ENCODE measurements at regions not wholly inside any gene's neighbourhood (a gene's known extent, or its start where the extent isn't known, plus 50 kb on each side); places are given as distances from the start of the nearest gene placed in this dataset.

- no TSS peak for BruUV-seq (replicated peaks)
- H3K27me3 ChIP-seq (ENCODE audit: control insufficient read depth in 2 of 2, insufficient read depth in 2 of 2, low read length in 2 of 2) = no peaks in the 10 kb centered on the region
- FAIRE-seq (no peak), DNase-seq (ENCODE audit: extremely low read depth in 1 of 4, low spot score in 3 of 4) (no peak), ATAC-seq (no peak)
- CTCF ChIA-PET (ENCODE audit: low intra/inter-chr PET ratio) = no interaction called here
- in situ Hi-C loops (cut with MboI) = no loop called here
- H3K27ac ChIP-seq (ENCODE audit: extremely low read depth, low read depth, low read length) = no peak overlapping the region
- POLR2A ChIA-PET = no interaction called here
- H3K9me3 ChIP-seq (replicated peaks; ENCODE audit: control insufficient read depth, insufficient read depth, low read depth, low read length) = no peaks in the 10 kb centered on the region
- no peak overlapping the region for H3K9ac ChIP-seq (ENCODE audit: insufficient read depth in 1 of 2, low read depth in 2 of 2, low read length in 2 of 2)
- TF ChIP-seq RNF2 (IDR thresholded peaks at IDR 0.05) (no peak), NRF1 (conservative IDR thresholded peaks at IDR 0.05 in 1 of 2, IDR thresholded peaks at IDR 0.05 in 1 of 2) (no peak), JUN (IDR thresholded peaks at IDR 0.05; ENCODE audit: borderline replicate concordance, low read depth, low read length) (no peak), JUN (CRISPR knock-in tag; IDR thresholded peaks at IDR 0.05; ENCODE audit: borderline replicate concordance) (no peak), CBX3 (IDR thresholded peaks at IDR 0.05; ENCODE audit: borderline replicate concordance in 1 of 2, low read length in 2 of 2) (no peak), ZNF384 (IDR thresholded peaks at IDR 0.05; ENCODE audit: low read depth, low read length) (no peak), ERF (CRISPR knock-in tag; IDR thresholded peaks at IDR 0.05) (no peak), SNIP1 (IDR thresholded peaks at IDR 0.05; ENCODE audit: low read depth) (no peak), TEAD4 (IDR thresholded peaks at IDR 0.05; ENCODE audit: low read length) (no peak), TEAD4 (CRISPR knock-in tag; IDR thresholded peaks at IDR 0.05; ENCODE audit: borderline replicate concordance) (no peak), ZNF696 (CRISPR knock-in tag; conservative IDR thresholded peaks at IDR 0.05) (no peak), CREB3 (tag; conservative IDR thresholded peaks at IDR 0.05; ENCODE audit: low read depth) (no peak), ZNF699 (CRISPR knock-in tag; IDR thresholded peaks at IDR 0.05; ENCODE audit: insufficient replicate concordance) (no peak), HCFC1 (IDR thresholded peaks at IDR 0.05; ENCODE audit: low read depth, low read length) (no peak), SMARCC2 (IDR thresholded peaks at IDR 0.05; ENCODE audit: low read depth) (no peak)
- TF ChIP-seq, protein P1, sequence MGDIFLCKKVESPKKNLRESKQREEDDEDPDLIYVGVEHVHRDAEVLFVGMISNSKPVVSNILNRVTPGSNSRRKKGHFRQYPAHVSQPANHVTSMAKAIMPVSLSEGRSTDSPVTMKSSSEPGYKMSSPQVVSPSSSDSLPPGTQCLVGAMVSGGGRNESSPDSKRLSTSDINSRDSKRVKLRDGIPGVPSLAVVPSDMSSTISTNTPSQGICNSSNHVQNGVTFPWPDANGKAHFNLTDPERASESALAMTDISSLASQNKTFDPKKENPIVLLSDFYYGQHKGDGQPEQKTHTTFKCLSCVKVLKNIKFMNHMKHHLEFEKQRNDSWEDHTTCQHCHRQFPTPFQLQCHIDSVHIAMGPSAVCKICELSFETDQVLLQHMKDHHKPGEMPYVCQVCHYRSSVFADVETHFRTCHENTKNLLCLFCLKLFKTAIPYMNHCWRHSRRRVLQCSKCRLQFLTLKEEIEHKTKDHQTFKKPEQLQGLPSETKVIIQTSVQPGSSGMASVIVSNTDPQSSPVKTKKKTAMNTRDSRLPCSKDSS (IDR thresholded peaks at IDR 0.05; ENCODE audit: low read depth, partially characterized antibody) = no peak
- intact Hi-C loops (cut with micrococcal nuclease) = no loop called here
- H4K20me1 ChIP-seq (replicated peaks; ENCODE audit: control insufficient read depth, insufficient read depth, low read length) = no peaks in the 10 kb centered on the region
- H3K79me2 ChIP-seq (ENCODE audit: control insufficient read depth, insufficient read depth, low read length) = no peaks in the 10 kb centered on the region
- no peak overlapping the region for H3K4me3 ChIP-seq
- 0% methylated on average over 2 of the region's 2 CpGs for WGBS (ENCODE audit: insufficient coverage, low coverage, missing lambda C conversion rate)
- no peaks in the 10 kb centered on the region for H3K9me1 ChIP-seq (ENCODE audit: control insufficient read depth, insufficient read depth, low read length)
- no peak overlapping the region for H2AFZ ChIP-seq (ENCODE audit: low read depth, low read length)
- no peaks in the 10 kb centered on the region for H3K36me3 ChIP-seq (ENCODE audit: control insufficient read depth, insufficient read depth, low read length)
- H3K4me1 ChIP-seq (replicated peaks in 1 of 2; ENCODE audit: control insufficient read depth in 2 of 2, insufficient read depth in 2 of 2, low read length in 2 of 2) = no peaks in the 10 kb centered on the region
- H3K4me2 ChIP-seq (ENCODE audit: insufficient read depth, low read length) = no peak overlapping the region
These were observed 65.7 kb upstream of the EPHA4 start for GRCh38 chr2:221637851-221638250.

Measured in K562 (cell line).